ENCODE measurements at regions not wholly inside any gene's neighbourhood (a gene's known extent, or its start where the extent isn't known, plus 50 kb on each side); places are given as distances from the start of the nearest gene placed in this dataset.

DNA sequence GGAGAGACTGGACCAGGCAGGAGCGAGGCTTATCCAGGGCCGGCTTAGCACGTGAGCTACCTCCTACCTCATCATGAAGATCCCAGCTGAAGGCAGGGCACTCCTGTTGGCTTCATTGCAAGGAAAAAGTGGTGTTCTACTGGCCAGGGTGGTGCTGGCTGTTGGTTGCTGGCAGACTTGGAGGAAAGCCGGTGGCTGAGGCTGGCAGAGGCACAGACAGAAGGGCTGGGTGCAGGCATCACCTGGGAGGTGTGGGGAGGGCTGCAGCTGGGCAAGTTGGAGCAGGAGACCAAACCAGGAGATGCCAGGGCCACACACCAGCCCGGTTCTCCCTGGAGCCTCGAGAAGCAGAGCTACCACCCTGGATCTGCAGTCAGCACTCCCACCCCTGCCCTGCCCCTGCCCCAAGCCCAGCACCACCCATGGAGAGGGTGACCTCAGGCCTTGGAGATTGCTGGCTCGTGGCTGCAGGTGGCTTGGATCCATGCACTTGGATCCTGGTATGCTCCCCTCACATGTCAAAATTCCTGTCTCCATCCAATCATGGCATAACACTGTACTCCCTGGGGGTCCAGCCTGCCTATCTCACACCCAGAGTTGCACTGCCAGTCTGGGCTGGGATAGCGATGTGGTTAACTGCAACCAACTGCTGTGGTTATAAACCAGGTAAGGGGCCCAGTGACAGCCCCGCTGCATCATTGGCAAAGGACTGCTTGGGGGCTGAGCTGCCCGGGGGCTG is 49.7 kb downstream of the GLI2 start:
- Histone ChIP-seq H3K4me1 (peaks cover 5 to 9% (median 6%) of the 10 kb centered on the region in 4 donors), H3K36me3 (no peaks in the 10 kb centered on the region), H3K9me3 (no peaks in the 10 kb centered on the region), H3K4me3 (no peak overlapping the region), H3K27ac (no peak overlapping the region), H3K27me3 (no peaks in the 10 kb centered on the region)
- in situ Hi-C loops (cut with MboI; ENCODE audit: low pct_ligation_motif_present in 1 of 4, low pct_unique_long_range_greater_than_20kb in 1 of 4, low sequenced_read_pairs in 3 of 4) = no loop called here
- WGBS, 2 donors (ENCODE audit: low coverage in 1 of 2) = 77% methylated on average over 8 of the region's 10 CpGs; no CpG with 5 or more reads in 1 of the 2 donors
- intact Hi-C loops (cut with DNase I; ENCODE audit: low total_unique reads) = no loop called here
- no peak for DNase-seq
- TF ChIP-seq, protein P1, sequence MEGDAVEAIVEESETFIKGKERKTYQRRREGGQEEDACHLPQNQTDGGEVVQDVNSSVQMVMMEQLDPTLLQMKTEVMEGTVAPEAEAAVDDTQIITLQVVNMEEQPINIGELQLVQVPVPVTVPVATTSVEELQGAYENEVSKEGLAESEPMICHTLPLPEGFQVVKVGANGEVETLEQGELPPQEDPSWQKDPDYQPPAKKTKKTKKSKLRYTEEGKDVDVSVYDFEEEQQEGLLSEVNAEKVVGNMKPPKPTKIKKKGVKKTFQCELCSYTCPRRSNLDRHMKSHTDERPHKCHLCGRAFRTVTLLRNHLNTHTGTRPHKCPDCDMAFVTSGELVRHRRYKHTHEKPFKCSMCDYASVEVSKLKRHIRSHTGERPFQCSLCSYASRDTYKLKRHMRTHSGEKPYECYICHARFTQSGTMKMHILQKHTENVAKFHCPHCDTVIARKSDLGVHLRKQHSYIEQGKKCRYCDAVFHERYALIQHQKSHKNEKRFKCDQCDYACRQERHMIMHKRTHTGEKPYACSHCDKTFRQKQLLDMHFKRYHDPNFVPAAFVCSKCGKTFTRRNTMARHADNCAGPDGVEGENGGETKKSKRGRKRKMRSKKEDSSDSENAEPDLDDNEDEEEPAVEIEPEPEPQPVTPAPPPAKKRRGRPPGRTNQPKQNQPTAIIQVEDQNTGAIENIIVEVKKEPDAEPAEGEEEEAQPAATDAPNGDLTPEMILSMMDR (IDR thresholded peaks at IDR 0.05) = no peak
- TF ChIP-seq POLR2A (IDR thresholded peaks at IDR 0.05) (no peak), EP300 (IDR thresholded peaks at IDR 0.05; ENCODE audit: low read depth) (no peak), POLR2AphosphoS5 (IDR thresholded peaks at IDR 0.05) (no peak)

- no peak overlapping the region for H3K27ac ChIP-seq
- no peaks in the 10 kb centered on the region for H3K9me3 ChIP-seq
- no peaks in the 10 kb centered on the region for H3K27me3 ChIP-seq
- 87 to 92% methylated on average over 5 to 13 of the region's 13 CpGs for WGBS, 2 donors (ENCODE audit: low coverage in 1 of 2)
- H3K4me3 ChIP-seq = no peak overlapping the region
- TF ChIP-seq EP300 (IDR thresholded peaks at IDR 0.05; ENCODE audit: low read depth) (no peak), POLR2A (IDR thresholded peaks at IDR 0.05) (no peak), POLR2AphosphoS5 (IDR thresholded peaks at IDR 0.05) (no peak)
- TF ChIP-seq, protein P1 (IDR thresholded peaks at IDR 0.05) = no peak
- H3K4me1 ChIP-seq = peaks cover 5 to 9% (median 6%) of the 10 kb centered on the region in 4 donors
- in situ Hi-C loops (cut with MboI; ENCODE audit: low pct_ligation_motif_present in 1 of 4, low pct_unique_long_range_greater_than_20kb in 1 of 4, low sequenced_read_pairs in 3 of 4) = no loop called here
- no peaks in the 10 kb centered on the region for H3K36me3 ChIP-seq
- DNase-seq = no peak
- intact Hi-C loops (cut with DNase I; ENCODE audit: low total_unique reads) = no loop called here
These were observed 50.6 kb downstream of the GLI2 start for GRCh38 chr2:120786038-120786960.

- TF ChIP-seq, protein P1 (IDR thresholded peaks at IDR 0.05) = no peak
- TF ChIP-seq EP300 (IDR thresholded peaks at IDR 0.05; ENCODE audit: low read depth) = no peak
- TF ChIP-seq POLR2A (IDR thresholded peaks at IDR 0.05) = no peak
- no peak for TF ChIP-seq POLR2AphosphoS5 (IDR thresholded peaks at IDR 0.05)
- in situ Hi-C loops (cut with MboI; ENCODE audit: low pct_ligation_motif_present in 1 of 4, low pct_unique_long_range_greater_than_20kb in 1 of 4, low sequenced_read_pairs in 3 of 4) (no loop called here), intact Hi-C loops (cut with DNase I; ENCODE audit: low total_unique reads) (no loop called here)
- H3K27me3 ChIP-seq = no peaks in the 10 kb centered on the region
- H3K27ac ChIP-seq = no peak overlapping the region
- no peak for DNase-seq
- H3K4me3 ChIP-seq = no peak overlapping the region
- H3K4me1 ChIP-seq = peaks cover 5 to 9% (median 6%) of the 10 kb centered on the region in 4 donors
- H3K9me3 ChIP-seq = no peaks in the 10 kb centered on the region
- 70 to 90% methylated on average over 2 to 15 of the region's 15 CpGs for WGBS, 2 donors (ENCODE audit: low coverage in 1 of 2)
- H3K36me3 ChIP-seq = no peaks in the 10 kb centered on the region
These were observed 51.6 kb downstream of the GLI2 start for GRCh38 chr2:120787111-120787821.
